ENCODE measurements at regions not wholly inside any gene's neighbourhood (a gene's known extent, or its start where the extent isn't known, plus 50 kb on each side); places are given as distances from the start of the nearest gene placed in this dataset.

DNA sequence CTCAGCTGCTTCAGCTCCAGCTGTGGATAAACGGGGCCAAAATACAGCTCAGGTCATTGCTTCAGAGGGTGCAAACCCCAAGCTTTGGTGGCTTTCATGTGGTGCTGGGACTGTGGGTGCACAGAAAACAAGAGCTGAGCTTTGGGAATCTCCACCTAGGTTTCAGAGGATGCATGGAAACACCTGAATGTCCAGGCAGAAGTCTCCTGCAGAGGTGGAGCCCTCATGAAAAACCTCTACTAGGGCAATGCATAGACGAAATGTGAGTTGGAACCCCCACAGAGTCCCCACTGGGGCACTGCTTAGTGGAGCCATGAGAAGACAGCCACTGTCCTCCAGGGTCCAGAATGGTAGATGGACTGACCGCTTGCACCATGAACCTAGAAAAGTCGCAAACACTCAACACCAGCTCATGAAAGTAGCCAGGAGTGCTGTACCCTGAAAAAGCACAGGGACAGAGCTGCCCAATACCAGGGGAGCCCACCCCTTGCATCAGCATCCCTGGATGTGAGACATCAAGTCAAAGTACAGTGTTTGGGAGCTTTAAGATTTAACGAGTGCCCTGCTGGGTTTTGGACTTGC lies 147.9 kb upstream of the SOX11 start:
- in situ Hi-C loops (cut with HindIII; ENCODE audit: low sequenced_read_pairs), result no loop called here

DNA sequence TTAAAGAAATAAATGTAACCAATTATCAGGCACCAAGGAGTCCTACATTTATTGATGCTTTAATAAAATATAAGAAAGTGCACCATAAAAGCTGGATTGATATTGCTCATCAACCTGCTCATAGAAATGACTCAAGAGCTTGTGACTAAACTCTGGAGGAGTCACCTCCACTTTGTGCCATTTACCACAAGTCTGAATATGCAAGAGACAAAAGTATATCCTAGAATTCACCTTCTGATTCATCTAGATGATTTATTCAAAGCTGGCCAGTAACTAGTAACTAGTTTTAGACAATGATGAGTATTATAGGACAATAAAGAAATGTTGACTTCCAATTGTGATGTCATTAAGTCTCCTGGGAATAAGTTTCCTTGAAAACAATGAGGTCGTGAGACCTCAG lies 146.0 kb upstream of the SOX11 start:
- in situ Hi-C loops (cut with HindIII; ENCODE audit: low sequenced_read_pairs), result no loop called here

DNA sequence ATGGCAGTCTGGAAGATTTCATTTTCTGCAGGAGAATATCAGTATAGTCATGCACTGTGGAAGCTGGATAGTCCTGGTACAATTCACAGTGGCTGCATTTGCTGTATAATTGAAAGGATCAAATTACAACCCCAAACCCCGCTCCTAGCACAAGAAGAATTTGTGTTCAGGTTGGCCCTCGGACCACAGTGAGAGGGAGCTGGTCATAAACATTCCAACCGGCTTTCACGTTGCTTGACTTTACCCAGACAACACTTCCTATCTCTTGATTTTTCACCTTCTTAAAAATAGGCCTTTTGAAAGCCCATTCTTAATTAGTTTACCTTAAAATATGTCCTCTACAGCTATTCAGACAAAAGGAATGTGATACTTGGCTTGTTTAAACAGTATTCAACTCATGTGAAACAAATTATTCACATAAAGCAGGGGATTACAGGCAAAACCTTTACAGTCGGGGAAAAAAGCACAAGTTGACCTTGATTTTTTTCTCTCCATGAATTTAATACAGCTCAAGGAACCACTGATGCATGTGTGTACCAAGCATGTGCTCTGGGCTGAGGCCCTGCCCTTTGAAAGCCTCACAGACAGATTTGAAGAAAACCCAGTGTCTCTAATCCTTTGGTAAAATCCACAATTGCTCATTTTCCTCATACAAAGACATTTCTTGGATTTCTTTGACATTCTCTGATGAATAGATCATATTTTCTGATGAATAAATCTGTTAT lies 143.0 kb upstream of the SOX11 start:
- in situ Hi-C loops (cut with HindIII; ENCODE audit: low sequenced_read_pairs), result no loop called here

DNA sequence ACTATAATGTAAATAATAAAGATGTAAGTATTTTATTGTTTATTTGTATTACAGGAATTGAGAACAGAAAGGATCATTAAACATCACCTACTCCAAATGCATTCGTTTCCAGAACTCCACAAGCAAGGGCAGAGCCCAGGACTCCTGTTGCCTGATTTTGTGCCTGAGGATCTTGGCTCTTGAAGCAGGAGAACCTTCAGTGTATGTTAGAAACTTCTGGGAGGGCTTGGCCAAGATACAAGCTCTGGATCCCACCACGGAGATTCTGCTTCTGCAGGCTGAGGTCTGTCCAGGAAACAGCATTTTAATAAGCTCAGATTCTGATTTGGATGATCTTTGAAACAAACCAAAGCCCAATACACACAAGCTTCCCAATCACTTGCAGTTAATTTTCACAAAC lies 142.4 kb upstream of the SOX11 start:
- in situ Hi-C loops (cut with HindIII; ENCODE audit: low sequenced_read_pairs), result no loop called here

DNA sequence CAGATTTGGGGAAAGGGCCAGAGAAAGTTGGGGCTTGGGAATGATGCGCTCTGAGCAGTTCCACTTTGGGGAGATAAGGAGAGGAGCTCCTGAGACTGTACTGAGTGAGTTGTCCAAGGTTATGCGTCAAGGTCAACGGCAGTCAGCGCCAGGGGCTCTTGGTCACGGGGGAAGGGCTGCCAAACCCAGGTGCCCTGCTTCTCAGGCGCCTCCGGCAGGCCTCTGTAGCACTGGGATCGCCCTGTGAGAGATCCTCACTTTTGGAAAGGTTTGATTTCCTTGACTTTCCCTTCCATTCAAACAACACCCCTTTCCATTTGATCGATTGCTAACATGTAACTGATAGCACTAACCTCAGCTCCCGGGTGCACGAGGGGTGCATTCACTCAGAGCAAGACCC lies 136.5 kb upstream of the SOX11 start:
- in situ Hi-C loops (cut with HindIII; ENCODE audit: low sequenced_read_pairs), result no loop called here

DNA sequence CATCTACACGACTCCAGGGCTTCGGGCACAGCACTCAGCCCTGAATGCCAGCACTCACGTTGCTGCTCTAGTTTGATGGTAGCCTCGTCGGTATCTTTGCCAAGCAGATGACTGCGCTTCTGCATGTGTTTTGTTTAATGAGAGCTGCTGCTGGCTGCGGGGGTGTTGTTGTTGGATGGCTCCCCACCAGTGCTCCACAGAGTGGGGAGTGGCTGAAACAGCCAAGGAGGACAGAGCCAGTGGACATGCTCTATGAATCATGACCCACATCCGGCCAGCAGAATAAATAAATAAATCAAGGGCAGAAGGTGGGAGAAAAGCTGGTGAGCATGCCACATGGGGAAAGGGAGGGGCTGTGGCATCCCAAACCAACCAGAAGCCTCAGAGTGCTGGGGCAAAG lies 131.2 kb upstream of the SOX11 start:
- in situ Hi-C loops (cut with HindIII; ENCODE audit: low sequenced_read_pairs), result no loop called here

DNA sequence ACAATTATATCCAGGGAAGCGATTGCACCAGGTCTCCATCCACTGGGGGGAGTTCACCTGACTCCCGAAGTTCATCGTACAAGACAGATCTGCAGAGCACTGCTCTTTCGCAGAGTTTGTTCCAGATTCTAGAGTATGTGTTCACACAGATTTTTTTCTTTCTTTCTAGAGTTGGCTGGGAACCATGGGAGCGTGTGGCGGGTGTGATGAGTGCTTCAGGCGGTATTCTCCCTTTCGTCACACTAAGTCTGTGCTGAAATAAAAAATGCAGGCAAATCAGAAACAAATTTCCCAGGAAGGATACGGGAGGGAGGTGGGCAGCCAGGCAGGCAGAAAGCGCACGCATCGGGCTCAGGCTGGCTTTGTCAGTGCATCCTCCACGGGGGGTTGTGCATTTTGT lies 129.8 kb upstream of the SOX11 start:
- in situ Hi-C loops (cut with HindIII; ENCODE audit: low sequenced_read_pairs), result no loop called here

DNA sequence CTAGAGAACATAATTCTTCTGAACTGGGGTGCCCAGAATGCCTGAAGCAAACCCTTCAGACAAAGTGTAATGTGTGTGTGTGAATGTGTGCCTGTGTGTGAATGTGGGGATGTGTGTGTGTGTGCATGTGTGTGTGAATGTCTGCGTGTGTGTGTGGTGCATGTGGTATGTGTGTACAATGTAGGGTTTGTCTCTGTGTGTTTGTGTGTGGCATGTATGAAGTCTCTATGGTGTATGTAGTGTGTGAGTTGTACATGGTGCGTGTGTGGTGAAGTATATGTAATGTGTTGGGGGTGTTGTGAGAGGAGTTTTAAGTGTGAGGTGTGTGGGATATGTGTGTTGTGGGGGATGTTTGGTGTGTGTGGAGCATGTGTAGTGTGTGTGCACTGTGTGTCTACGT lies 129.3 kb upstream of the SOX11 start:
- in situ Hi-C loops (cut with HindIII; ENCODE audit: low sequenced_read_pairs), result no loop called here

DNA sequence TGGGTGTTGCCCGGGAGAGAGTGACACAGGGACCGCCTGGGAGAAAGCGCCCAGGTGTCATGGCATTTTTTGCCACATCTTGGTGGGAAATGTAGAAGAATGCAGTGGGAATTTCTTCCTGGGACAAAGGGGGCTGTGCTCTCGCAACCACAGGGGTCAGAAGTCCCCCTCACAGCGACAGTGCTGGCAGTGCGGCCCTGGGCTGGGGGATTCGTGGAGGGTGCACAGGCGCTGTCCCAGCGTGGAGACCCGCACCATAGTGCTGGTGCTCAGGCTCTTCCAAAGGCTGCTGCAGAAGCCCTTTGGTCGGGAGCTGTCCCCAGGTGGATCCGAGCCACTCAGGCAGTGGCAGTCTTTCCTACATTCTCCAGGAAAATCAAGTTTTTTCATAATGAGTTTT lies 128.8 kb upstream of the SOX11 start:
- in situ Hi-C loops (cut with HindIII; ENCODE audit: low sequenced_read_pairs), result no loop called here

DNA sequence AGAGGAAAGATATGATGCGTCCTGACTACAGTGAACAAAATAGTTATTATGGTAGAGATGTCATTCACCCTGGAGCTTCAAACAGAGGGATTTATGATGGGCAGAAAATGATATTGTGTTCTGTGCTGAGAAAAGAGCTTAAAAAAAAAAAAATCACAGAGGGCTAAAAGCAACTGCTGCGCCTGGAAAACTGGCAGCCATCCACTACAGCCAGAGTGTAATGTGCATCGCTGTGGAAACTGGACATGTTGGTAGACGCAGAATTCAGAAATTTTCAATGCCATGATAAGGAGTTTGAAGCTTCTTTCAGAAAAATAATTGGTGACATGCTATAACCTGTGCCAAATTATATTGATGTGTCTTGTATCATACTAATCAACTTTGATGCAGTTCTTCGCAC lies 122.9 kb upstream of the SOX11 start:
- in situ Hi-C loops (cut with HindIII; ENCODE audit: low sequenced_read_pairs), result no loop called here

DNA sequence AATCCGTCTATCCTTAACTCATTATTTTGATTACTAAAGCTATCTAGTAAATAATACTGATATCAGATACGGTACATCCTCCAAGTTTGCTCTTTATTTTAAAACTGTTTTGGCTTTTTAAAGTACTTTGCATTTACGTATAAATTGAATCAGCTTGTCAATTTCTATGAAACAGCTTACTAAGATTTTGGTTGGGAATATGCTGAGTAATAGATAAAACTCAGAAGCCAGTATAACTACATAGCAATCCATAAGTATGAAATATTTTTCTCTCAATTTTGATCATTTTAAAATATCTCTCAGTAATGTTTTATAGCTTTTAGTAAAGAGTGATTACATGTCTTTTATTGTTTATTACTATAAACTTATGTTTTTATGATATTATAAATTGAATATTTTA lies 116.2 kb upstream of the SOX11 start:
- in situ Hi-C loops (cut with HindIII; ENCODE audit: low sequenced_read_pairs), result no loop called here

DNA sequence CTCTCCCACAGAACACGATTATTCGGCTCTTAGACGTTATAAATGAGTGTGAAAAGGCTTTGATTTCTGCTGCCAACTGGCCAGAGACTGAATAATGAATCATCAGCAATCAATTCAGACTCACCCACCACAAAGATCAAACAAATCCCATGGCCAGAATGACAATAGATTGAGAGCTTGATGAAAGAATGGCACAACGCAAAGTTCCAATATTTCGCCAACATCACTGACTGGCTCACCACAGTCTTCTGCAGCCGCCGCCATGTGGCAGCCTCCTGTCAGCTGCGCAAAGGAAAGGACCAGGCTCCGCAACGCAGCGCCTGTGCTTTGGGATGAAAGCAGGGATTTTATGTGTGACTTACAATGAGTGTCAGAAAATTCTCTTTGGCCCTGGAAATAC lies 104.4 kb upstream of the SOX11 start:
- in situ Hi-C loops (cut with HindIII; ENCODE audit: low sequenced_read_pairs), result no loop called here

DNA sequence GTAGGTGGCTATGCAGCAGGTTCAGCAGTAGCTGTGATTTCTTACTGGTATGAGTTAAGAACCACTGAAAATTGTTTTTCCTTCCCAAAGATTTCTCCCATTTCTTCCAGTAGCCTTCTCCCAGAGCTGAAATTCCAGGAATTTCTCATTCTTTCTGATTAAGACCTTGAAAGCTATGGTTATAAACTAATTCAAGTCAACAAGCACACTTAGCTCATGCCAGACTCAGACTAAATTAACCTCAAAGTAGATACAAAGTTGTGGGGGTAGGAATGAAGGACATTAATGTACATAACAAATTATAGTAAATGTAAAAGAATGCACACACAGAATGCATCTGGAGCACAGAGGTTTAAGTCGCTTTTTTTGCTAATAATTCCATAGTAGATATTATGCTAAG lies 103.6 kb upstream of the SOX11 start:
- in situ Hi-C loops (cut with HindIII; ENCODE audit: low sequenced_read_pairs), result no loop called here

DNA sequence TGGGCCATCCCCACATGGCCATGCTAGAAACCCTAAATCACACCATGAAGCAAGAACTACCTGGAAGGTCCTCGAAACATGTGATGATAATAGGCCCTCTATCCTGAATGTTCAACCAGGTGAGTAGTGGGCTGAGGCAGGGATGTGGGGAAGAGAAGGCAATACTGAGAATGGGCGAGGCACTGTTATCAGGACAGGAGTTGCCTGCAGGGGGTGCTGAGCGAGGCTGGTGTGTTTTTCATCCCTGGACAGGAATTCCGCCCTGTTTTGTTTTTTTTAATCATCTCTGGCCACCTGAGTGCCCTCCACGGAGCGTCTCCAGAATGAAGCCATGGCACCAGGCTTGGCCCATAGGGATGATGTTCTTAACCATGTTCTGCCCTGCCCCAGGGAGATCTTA lies 103.0 kb upstream of the SOX11 start:
- in situ Hi-C loops (cut with HindIII; ENCODE audit: low sequenced_read_pairs), result no loop called here

DNA sequence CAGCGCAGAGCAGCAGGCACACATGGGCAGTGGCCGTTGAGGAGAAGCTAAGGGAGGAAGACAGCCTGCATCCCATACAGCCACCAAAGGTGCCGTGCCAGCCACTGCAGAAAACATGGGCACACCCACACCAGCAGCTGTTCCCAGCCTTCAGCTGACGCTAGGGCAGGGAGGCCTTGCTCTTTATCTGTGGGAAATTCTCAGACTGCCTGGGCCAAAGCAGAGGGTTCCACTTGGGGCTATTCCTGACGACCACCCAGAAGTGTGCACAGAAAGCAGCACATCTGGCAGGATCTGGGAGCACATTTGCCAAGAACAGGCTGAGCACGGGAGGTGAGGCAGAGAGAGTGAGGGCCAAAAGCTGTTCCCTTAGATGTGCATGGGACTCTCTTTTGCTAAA lies 101.3 kb upstream of the SOX11 start:
- in situ Hi-C loops (cut with HindIII; ENCODE audit: low sequenced_read_pairs), result no loop called here

DNA sequence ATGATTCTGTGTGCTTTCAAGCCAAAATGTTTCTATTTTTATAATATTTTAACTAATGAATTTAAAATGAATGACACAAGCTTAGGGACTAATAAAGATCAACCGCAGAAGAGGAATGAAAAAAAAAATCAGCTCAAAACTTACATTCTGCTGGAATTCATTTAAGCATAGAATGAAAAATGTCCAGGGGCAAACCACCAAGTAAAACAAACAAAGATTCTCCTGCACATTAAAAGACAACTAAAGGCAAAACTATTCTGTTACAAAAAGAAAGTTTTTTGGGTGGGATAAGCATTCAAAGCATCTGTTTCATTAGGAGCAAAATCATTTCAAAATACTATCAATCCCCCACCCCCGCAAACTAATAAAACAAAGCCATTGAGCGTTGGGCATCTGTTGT lies 99.3 kb upstream of the SOX11 start:
- in situ Hi-C loops (cut with HindIII; ENCODE audit: low sequenced_read_pairs), result no loop called here

DNA sequence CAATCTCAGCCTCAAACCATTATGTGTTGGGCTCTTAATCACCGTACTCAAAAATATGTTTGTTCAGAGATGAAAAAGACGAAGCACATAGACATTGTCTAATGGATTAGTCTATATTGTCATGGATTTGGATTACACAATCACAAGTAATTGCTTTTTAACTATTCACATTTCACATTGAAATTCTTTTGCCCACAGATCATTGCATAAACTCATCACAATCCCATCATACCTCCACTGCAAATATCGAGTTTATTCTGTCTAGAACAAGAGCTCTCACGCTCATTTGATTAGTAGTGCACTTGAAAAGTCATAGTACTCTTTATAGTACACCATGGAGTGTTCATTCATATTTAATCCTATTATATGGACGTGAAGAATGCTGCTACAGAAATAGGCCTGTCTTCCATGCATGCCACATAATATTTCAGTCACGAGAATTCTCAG lies 97.9 kb upstream of the SOX11 start:
- in situ Hi-C loops (cut with HindIII; ENCODE audit: low sequenced_read_pairs), result no loop called here

DNA sequence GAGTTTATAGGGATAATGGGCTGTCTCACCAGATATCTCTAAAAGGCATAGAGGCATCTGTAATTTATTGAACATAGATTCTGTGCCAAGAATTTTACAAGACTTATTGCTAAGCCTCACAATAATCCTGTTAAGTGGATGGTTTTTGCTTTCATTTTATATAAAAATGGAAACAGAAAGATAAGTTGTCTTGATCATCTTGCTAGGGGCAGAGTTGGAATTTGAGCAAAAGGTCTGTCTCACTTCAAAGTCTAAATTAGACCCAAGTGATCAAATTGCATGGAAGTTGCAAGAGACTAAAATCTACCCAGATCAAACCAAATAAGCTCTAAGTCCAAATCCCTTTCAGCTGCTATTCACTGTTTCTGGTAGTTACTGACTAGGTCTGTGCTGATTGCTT lies 95.3 kb upstream of the SOX11 start:
- in situ Hi-C loops (cut with HindIII; ENCODE audit: low sequenced_read_pairs), result no loop called here

DNA sequence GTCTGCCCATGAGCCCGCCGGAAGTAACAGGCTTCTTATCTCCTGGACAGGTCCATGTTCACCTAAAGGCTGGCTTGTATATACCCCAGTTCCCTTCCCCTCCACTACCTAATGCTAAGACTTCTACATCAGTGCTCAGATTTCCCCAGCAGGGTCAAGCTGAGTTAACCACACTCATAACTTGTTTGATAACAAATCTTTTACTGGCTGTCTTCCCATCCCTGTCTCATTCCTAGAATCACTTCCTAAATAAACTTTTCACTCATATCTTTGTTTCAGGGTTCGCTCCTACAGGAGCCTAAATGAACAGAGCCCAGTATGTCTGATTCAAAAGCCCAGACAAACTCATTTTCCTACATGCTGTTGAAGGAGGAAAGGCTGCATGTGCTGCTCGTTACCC lies 94.0 kb upstream of the SOX11 start:
- in situ Hi-C loops (cut with HindIII; ENCODE audit: low sequenced_read_pairs), result no loop called here

DNA sequence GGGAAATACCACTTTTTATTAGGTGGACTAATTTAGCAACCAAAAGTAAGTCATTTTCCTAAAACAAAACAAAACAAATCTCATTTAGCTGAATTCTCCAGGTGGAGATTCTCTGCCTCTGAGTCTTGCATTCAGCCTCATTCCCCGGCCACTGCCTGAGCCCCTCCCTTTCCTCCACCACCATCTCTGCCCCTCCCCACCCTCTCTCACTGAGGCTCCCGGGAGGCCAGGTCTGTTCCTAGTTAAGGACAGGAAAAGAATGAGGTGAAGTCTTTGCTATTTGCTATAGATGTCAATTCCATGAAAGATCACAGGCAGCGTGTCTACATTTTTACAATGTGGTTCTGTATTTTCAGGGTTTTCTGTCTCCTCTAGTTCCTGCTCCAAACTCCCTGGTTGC lies 83.0 kb upstream of the SOX11 start:
- in situ Hi-C loops (cut with HindIII; ENCODE audit: low sequenced_read_pairs), result no loop called here

DNA sequence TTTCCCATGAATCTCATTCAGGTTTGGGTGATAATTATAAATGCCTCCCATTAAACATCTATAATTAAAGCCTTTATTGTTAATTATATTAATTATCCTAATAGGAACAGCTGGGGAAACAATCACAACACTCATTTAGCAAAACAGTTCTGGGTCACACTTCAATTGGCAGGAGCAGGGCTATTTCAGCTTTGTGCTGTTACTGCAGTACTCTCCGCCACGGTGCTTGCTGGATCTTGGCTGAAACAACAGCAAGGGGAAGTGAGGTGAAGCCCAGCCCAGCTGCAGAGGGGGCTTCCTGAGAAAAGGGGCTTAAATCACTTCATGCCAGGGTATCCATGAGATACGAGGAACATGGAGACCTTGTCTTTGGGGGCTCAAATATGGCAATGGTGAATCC lies 79.5 kb upstream of the SOX11 start:
- in situ Hi-C loops (cut with HindIII; ENCODE audit: low sequenced_read_pairs), result no loop called here

DNA sequence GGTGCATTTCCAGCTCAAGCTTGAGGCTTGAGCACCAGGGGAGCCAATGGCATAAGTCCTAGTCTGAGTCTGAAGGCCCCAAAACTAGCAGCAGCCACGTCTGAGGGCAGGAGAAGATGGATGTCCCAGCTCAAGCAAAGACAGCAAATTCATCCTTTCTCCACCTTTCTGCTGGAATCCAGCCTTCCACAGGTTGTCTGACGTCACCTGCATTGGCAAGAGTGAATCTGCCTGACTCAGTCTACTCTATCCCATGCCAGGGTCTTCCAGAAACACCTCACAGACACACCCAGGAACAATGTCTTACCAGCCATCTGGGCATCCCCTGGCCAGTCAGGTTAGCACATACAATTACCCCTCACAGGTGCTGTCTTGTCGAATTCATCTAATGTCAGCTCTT lies 76.2 kb upstream of the SOX11 start:
- in situ Hi-C loops (cut with HindIII; ENCODE audit: low sequenced_read_pairs), result no loop called here

DNA sequence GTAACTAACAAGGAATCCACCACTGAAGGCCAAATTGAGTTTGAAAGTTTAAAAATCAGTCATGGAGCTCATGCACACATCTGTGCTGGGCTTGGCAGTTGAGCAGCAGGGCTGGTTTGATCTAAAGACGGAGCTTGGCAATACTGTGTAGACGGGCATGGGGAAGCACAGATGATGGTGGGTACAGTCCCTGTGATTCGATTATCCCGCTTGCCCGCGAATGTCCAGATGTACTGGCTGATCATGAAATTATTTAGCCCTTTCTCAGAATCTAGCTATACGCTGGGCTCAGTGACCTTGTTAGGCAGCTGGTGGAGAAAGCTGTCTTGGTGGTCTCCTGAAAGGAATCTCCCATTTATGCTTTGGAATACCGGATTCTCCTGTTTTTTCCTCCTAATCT lies 74.8 kb upstream of the SOX11 start:
- in situ Hi-C loops (cut with HindIII; ENCODE audit: low sequenced_read_pairs), result no loop called here

All from endothelial cell of hepatic sinusoid (primary cell).